Osteoblast (primary cell): ENCODE measurements at regions not wholly inside any gene's neighbourhood (a gene's known extent, or its start where the extent isn't known, plus 50 kb on each side); places are given as distances from the start of the nearest gene placed in this dataset.

Source experiments
- DNase-seq: peaks from one replicate; pipeline ENCODE4 v3.0.0; 2011; ENCODE audit warnings: low spot score, mixed read lengths; ENCODE audit not compliant: insufficient read length; ENCODE audit errors: missing footprints
- H2AFZ ChIP-seq: 2 replicates; pipeline ENCODE4 v1.6.0; 2011; ENCODE audit warnings: mild to moderate bottlenecking, low read length
- H3K27ac ChIP-seq: 2 replicates; pipeline ENCODE4 v1.5.1; 2011; ENCODE audit warnings: mild to moderate bottlenecking, low read depth, low read length, moderate library complexity
- H3K27me3 ChIP-seq: 2 replicates; pipeline ENCODE4 v1.6.0; 2012; ENCODE audit warnings: mild to moderate bottlenecking, control low read depth, inconsistent platforms, low read length, moderate library complexity; ENCODE audit not compliant: insufficient read depth
- H3K36me3 ChIP-seq: 2 replicates; pipeline ENCODE4 v1.5.1; 2011; ENCODE audit warnings: mild to moderate bottlenecking, low read length, control low read depth, moderate library complexity; ENCODE audit not compliant: insufficient read depth
- H3K4me1 ChIP-seq: 2 replicates; pipeline ENCODE4 v1.5.1; 2011; ENCODE audit warnings: mild to moderate bottlenecking, low read length, control low read depth, moderate library complexity; ENCODE audit not compliant: insufficient read depth
- H3K4me2 ChIP-seq: 2 replicates; pipeline ENCODE4 v1.6.0; 2011; ENCODE audit warnings: mild to moderate bottlenecking, low read length; ENCODE audit not compliant: insufficient read depth
- H3K4me3 ChIP-seq: fragments of 200-600 bp; sonication (generic); 3 replicates; pipeline ENCODE4 v1.5.1; 2012; ENCODE audit warnings: mild to moderate bottlenecking, low read length, inconsistent platforms; ENCODE audit not compliant: insufficient read depth
- H3K79me2 ChIP-seq: 2 replicates; pipeline ENCODE4 v1.6.0; 2012; ENCODE audit warnings: mild to moderate bottlenecking, low read length, control low read depth, inconsistent platforms; ENCODE audit not compliant: insufficient read depth
- H3K9me3 ChIP-seq: 2 replicates; pipeline ENCODE4 v1.5.1; 2011; ENCODE audit warnings: low read depth, low read length, control low read depth
- H4K20me1 ChIP-seq: 2 replicates; pipeline ENCODE4 v1.6.0; 2012; ENCODE audit warnings: mild to moderate bottlenecking, low read length, control low read depth; ENCODE audit not compliant: insufficient read depth
- CTCF ChIP-seq: IDR thresholded peaks from 2 replicates; pipeline ENCODE4 v1.5.1; 2011; ENCODE audit warnings: mild to moderate bottlenecking, low read depth, low read length, moderate library complexity; ENCODE audit errors: extremely low read depth

- no peaks in the 10 kb centered on the region for H3K79me2 ChIP-seq
- peak overlapping the region; percentile 35 for H2AFZ ChIP-seq
- no peak for DNase-seq
- H3K9me3 ChIP-seq = no peaks in the 10 kb centered on the region
- peaks cover 5% of the 10 kb centered on the region for H3K27me3 ChIP-seq
- H3K4me2 ChIP-seq = no peak overlapping the region
- H3K36me3 ChIP-seq = no peaks in the 10 kb centered on the region
- no peak overlapping the region for H3K27ac ChIP-seq
- no peaks in the 10 kb centered on the region for H3K4me1 ChIP-seq
- H3K4me3 ChIP-seq = no peak overlapping the region
- TF ChIP-seq CTCF = no peak
- H4K20me1 ChIP-seq = no peaks in the 10 kb centered on the region
Measured at GRCh38 chr20:43365691-43366090, 92.0 kb upstream of the SRSF6 start.

DNA sequence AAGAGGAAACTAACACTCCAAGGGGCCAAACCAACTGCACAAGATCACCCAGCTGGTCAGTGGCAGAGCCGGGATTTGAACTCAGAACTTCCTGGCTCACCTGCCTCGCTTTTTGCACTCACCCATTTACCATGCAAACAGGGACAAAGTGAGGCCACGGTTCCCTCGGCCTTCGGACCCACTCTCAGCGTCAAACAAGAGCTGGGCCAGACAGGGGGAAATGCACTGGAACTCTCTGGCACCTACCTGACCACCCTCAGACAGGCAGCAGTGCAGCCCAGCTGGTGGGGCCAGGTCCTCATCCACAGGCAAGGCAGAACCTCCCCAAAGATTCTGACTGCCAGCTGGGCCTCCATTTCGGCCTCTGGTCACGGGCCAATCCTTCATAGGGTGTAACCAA is 93.7 kb upstream of the SRSF6 start:
- TF ChIP-seq CTCF = no peak
- DNase-seq = no peak
- Histone ChIP-seq H3K4me1 (no peaks in the 10 kb centered on the region), H3K9me3 (no peaks in the 10 kb centered on the region), H3K4me3 (no peak overlapping the region), H3K27me3 (peaks cover 5% of the 10 kb centered on the region), H3K4me2 (no peak overlapping the region), H3K27ac (no peak overlapping the region), H4K20me1 (no peaks in the 10 kb centered on the region), H3K36me3 (no peaks in the 10 kb centered on the region), H2AFZ (no peak overlapping the region), H3K79me2 (no peaks in the 10 kb centered on the region)

DNA sequence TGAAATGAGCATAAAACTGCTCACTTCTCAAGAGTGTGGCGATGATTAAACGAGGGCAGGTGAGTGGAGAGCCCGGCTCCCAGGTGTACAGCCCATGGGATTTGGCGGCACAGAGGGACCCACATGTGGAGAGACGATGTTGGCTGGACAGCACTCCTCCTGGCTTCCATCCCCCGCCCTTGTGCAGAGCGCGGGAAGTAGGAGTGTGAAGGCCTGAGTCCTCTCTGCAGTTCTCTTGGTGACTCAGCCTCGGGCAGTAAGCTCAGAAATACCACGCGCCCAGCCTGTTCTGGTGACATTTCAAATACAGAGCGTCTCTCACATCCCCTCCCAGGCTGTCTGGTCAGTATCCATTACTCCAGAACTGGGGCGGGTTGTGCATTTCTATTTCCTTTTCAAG is 94.2 kb upstream of the SRSF6 start:
- Histone ChIP-seq H4K20me1 (no peaks in the 10 kb centered on the region), H3K9me3 (no peaks in the 10 kb centered on the region), H3K79me2 (no peaks in the 10 kb centered on the region), H3K4me2 (no peak overlapping the region), H3K4me3 (no peak overlapping the region), H2AFZ (no peak overlapping the region), H3K4me1 (no peaks in the 10 kb centered on the region), H3K27me3 (peaks cover 5% of the 10 kb centered on the region), H3K27ac (no peak overlapping the region), H3K36me3 (no peaks in the 10 kb centered on the region)
- no peak for DNase-seq
- no peak for TF ChIP-seq CTCF

DNA sequence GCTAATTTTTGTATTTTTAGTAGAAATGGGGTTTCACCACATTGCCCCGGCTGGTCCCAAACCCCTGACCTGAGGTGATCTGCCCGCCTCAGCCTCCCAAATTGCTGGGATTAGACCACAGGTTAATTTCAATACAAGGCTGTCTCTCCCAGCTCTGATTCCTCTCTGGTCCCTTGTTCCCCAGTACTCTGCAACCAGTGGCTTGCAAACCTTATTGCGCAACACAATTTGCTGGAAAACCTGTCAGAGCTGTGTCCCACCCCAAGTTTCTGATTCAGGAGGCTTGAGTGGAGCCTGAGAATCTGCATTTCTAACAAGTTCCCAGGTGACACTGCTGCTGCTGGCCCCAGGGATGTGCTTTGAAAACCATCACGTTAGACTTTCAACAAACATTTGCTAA is 96.2 kb upstream of the SRSF6 start:
- no peaks in the 10 kb centered on the region for H3K79me2 ChIP-seq
- no peak overlapping the region for H3K27ac ChIP-seq
- H3K9me3 ChIP-seq = no peaks in the 10 kb centered on the region
- no peak for DNase-seq
- no peaks in the 10 kb centered on the region for H4K20me1 ChIP-seq
- TF ChIP-seq CTCF = no peak
- no peaks in the 10 kb centered on the region for H3K36me3 ChIP-seq
- no peak overlapping the region for H2AFZ ChIP-seq
- no peaks in the 10 kb centered on the region for H3K4me1 ChIP-seq
- peaks cover 5% of the 10 kb centered on the region for H3K27me3 ChIP-seq
- no peak overlapping the region for H3K4me3 ChIP-seq
- H3K4me2 ChIP-seq = no peak overlapping the region
